Endothelial cell of umbilical vein (primary cell): ENCODE measurements at regions not wholly inside any gene's neighbourhood (a gene's known extent, or its start where the extent isn't known, plus 50 kb on each side); places are given as distances from the start of the nearest gene placed in this dataset.

Source experiments
- BruUV-seq: library from RNA; stranded (reverse); fragments of 400-500 nt; replicated peaks from 2 replicates; lab custom pipeline; 2021; lab: Mats Ljungman, UMichigan
- CTCF ChIA-PET: fragments of 300-600, 350-600 bp; sonication (Branson Sonifier 250); formaldehyde crosslinking; loops from one replicate; lab custom pipeline; 2021; ENCODE audit warnings: antibody characterized with exemption, inconsistent platforms; lab: Charles Lee
- POLR2A ChIA-PET: fragments of 300-600, 350-600 bp; sonication (Branson Sonifier 250); formaldehyde crosslinking; loops from one replicate; lab custom pipeline; 2021; ENCODE audit warnings: antibody characterized with exemption, inconsistent platforms; lab: Charles Lee
- DNase-seq: peaks from one replicate; pipeline ENCODE4 v3.0.0-alpha.2; 2011; ENCODE audit warnings: low read depth, low spot score
- FAIRE-seq: peaks from 2 replicates; lab custom pipeline; 2011; peaks lifted over from hg19 to GRCh38; lab: Jason Lieb, UNC
- H2AFZ ChIP-seq: 2 replicates; pipeline ENCODE4 v1.6.0; 2012; ENCODE audit warnings: low read depth, low read length, control low read depth, inconsistent platforms
- H3K27ac ChIP-seq: 2 replicates; pipeline ENCODE4 v1.5.1; 2011; ENCODE audit warnings: low read depth, mild to moderate bottlenecking, control low read depth, low read length, moderate library complexity; ENCODE audit not compliant: insufficient read depth
- H3K27me3 ChIP-seq, 2 experiments: 2 replicates each; pipeline versions ENCODE4 v1.6.0 to v1.6.1; 2011; ENCODE audit warnings: low read length in 2 of 2, mixed read lengths in 1 of 2; ENCODE audit not compliant: control insufficient read depth in 2 of 2, insufficient read depth in 2 of 2
- H3K36me3 ChIP-seq, 2 experiments: 2 replicates in 1 of 2; 3 replicates in 1 of 2; pipeline ENCODE4 v1.5.1; 2011; ENCODE audit warnings: low read length in 2 of 2, mild to moderate bottlenecking in 1 of 2, moderate library complexity in 1 of 2; ENCODE audit not compliant: control insufficient read depth in 2 of 2, insufficient read depth in 2 of 2; ENCODE audit errors: extremely low read depth in 1 of 2
- H3K4me1 ChIP-seq: 3 replicates; pipeline ENCODE4 v1.5.1; 2011; ENCODE audit warnings: mild to moderate bottlenecking, low read length; ENCODE audit not compliant: control insufficient read depth, insufficient read depth; ENCODE audit errors: extremely low read depth
- H3K4me2 ChIP-seq: 2 replicates; pipeline ENCODE4 v1.6.1; 2011; ENCODE audit warnings: low read length, control low read depth, mixed read lengths; ENCODE audit not compliant: insufficient read depth
- H3K4me3 ChIP-seq, 3 experiments: fragments of 200-600 bp in 1 of 3; sonication (generic), shearing (Covaris generic) in 1 of 3; replicated peaks in 1 of 3; 2 replicates each; pipeline ENCODE4 v1.5.1; 2011 to 2016; ENCODE audit warnings: control low read depth in 3 of 3, low read length in 3 of 3, mild to moderate bottlenecking in 2 of 3, inconsistent platforms in 1 of 3, low read depth in 1 of 3, moderate library complexity in 1 of 3; ENCODE audit not compliant: insufficient read depth in 1 of 3
- H3K79me2 ChIP-seq: 2 replicates; pipeline ENCODE4 v1.6.0; 2012; ENCODE audit warnings: low read length, inconsistent platforms; ENCODE audit not compliant: control insufficient read depth, insufficient read depth
- H3K9ac ChIP-seq: replicated peaks from 2 replicates; pipeline ENCODE3; 2011; ENCODE audit warnings: low read length, control low read depth; ENCODE audit not compliant: insufficient read depth; ENCODE audit errors: extremely low read depth
- H3K9me1 ChIP-seq: replicated peaks from 3 replicates; pipeline ENCODE4 v1.6.0; 2011; ENCODE audit warnings: mild to moderate bottlenecking, low read length; ENCODE audit not compliant: control insufficient read depth, insufficient read depth; ENCODE audit errors: extremely low read depth
- H3K9me3 ChIP-seq: replicated peaks from 2 replicates; pipeline ENCODE4 v1.5.1; 2012; ENCODE audit warnings: low read length, inconsistent platforms; ENCODE audit not compliant: control insufficient read depth, insufficient read depth
- H4K20me1 ChIP-seq: replicated peaks from 2 replicates; pipeline ENCODE3; 2011; ENCODE audit warnings: mild to moderate bottlenecking, low read length; ENCODE audit not compliant: control insufficient read depth, insufficient read depth; ENCODE audit errors: extremely low read depth
- CTCF ChIP-seq, 2 donors: IDR thresholded peaks; 1 replicate in 1 of 2; 2 replicates in 1 of 2; pipeline ENCODE4 v1.5.1; 2011; ENCODE audit warnings: low read length in 2 of 2, mild to moderate bottlenecking in 2 of 2, moderate library complexity in 2 of 2, control low read depth in 1 of 2, inconsistent platforms in 1 of 2, low read depth in 1 of 2; ENCODE audit not compliant: insufficient read depth in 1 of 2; ENCODE audit errors: extremely low read depth in 1 of 2
- EZH2 ChIP-seq: IDR thresholded peaks from 2 replicates; pipeline ENCODE4 v1.6.1; 2012; ENCODE audit warnings: borderline replicate concordance, low read depth, mild to moderate bottlenecking, moderate library complexity, low read length, inconsistent platforms; ENCODE audit not compliant: severe bottlenecking
- FOS ChIP-seq: IDR thresholded peaks from 2 replicates; pipeline ENCODE4 v1.6.1; 2011; ENCODE audit warnings: mild to moderate bottlenecking, low read length, moderate library complexity, borderline replicate concordance; ENCODE audit not compliant: insufficient read depth
- GATA2 ChIP-seq: IDR thresholded peaks from 2 replicates; pipeline ENCODE4 v1.7.0; 2011; ENCODE audit warnings: low read depth, mild to moderate bottlenecking, moderate library complexity, mixed read lengths, low read length; ENCODE audit not compliant: insufficient read length, insufficient read depth
- JUN ChIP-seq: IDR thresholded peaks from 2 replicates; pipeline ENCODE4 v1.6.1; 2011; ENCODE audit warnings: borderline replicate concordance, low read depth; ENCODE audit not compliant: insufficient read length, insufficient read depth
- MAX ChIP-seq: IDR thresholded peaks from 2 replicates; pipeline ENCODE4 v1.6.1; 2011; ENCODE audit not compliant: insufficient read depth, insufficient read length
- MYC ChIP-seq: IDR thresholded peaks from one replicate; pipeline ENCODE4 v1.6.1; 2011; ENCODE audit warnings: mild to moderate bottlenecking, low read depth, low read length
- POLR2A ChIP-seq: IDR thresholded peaks from 2 replicates; pipeline ENCODE4 v1.6.1; 2012; ENCODE audit warnings: low read depth, mild to moderate bottlenecking, control low read depth, low read length
- POLR2AphosphoS5 ChIP-seq: IDR thresholded peaks from 2 replicates; pipeline ENCODE4 v1.6.1; 2012; ENCODE audit warnings: low read depth, mild to moderate bottlenecking, control low read depth, low read length, moderate library complexity; ENCODE audit not compliant: insufficient read depth
- dilution Hi-C: fragments of 300-500 bp; cut with MboI; formaldehyde crosslinking; loops from one replicate; pipeline ENCODE4 v1.15.0; 2019; ENCODE audit warnings: low sequenced_read_pairs; ENCODE audit not compliant: extremely low pct_ligation_motif_present
- intact Hi-C: fragments of 100-400 bp; cut with micrococcal nuclease; formaldehyde crosslinking; loops from one replicate; pipeline ENCODE4 v1.10.0; 2022

DNA sequence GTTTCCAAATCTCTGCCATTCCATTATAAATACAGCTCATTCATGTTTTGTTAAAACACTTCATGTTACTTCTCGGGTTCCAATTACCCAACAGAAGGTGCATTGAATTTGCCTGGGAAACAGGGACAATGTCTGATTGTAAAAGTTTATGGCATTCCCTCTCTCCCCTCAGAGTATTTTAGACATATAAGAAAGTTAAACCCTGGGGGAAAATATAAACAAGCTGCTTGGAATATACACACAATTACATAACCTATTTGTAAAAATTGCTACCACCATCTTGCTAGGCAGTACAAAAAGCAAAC, 60.0 kb downstream of the BTG1 start:
- dilution Hi-C loops: no loop called here

More for the DNA sequence above, 60.0 kb downstream of the BTG1 start:
- no TSS peak for BruUV-seq
- H3K9me1 ChIP-seq: no peaks in the 10 kb centered on the region
- no peaks in the 10 kb centered on the region for H3K4me1 ChIP-seq
- intact Hi-C loops: no loop called here
- H4K20me1 ChIP-seq: no peaks in the 10 kb centered on the region
- POLR2A ChIA-PET: no interaction called here
- no peaks in the 10 kb centered on the region for H3K79me2 ChIP-seq
- H3K9me3 ChIP-seq: no peaks in the 10 kb centered on the region
- no peaks in the 10 kb centered on the region for H3K36me3 ChIP-seq
- H3K4me3 ChIP-seq: no peak overlapping the region
- no peak overlapping the region for H3K9ac ChIP-seq
- FAIRE-seq (no peak), DNase-seq (no peak)
- H3K4me2 ChIP-seq: no peak overlapping the region
- H3K27ac ChIP-seq: no peak overlapping the region
- CTCF ChIA-PET: interaction anchor here (2.1 kb wide), 1 partner anchor 55 kb away, joined by 6 read pairs; no protein-coding TSS in a partner anchor
- no peak overlapping the region for H2AFZ ChIP-seq
- TF ChIP-seq POLR2A (no peak), GATA2 (no peak), POLR2AphosphoS5 (no peak), MYC (no peak), EZH2 (no peak), MAX (no peak), CTCF (IDR thresholded peaks at IDR 0.05; ENCODE audit: extremely low read depth in 1 of 2, insufficient read depth in 1 of 2, low read depth in 1 of 2, low read length in 2 of 2) (no peak), JUN (no peak), FOS (no peak)
- no peaks in the 10 kb centered on the region for H3K27me3 ChIP-seq
